A549 (cell line): ENCODE measurements at regions not wholly inside any gene's neighbourhood (a gene's known extent, or its start where the extent isn't known, plus 50 kb on each side); places are given as distances from the start of the nearest gene placed in this dataset.

Experiments
- ATAC-seq, 2 experiments: fragments of 200-7000 bp in 1 of 2; fragments of >200 bp in 1 of 2; cut with Nextera tagmentation in 1 of 2; cut with Tn5 transposase in 1 of 2; 3 replicates each; pipeline versions ENCODE4 v1.8.0 to v1.9.1; 2018 to 2020; ENCODE audit warnings: mild to moderate bottlenecking in 1 of 2, moderate library complexity in 1 of 2
- CTCF ChIA-PET: fragments of 300-600 bp; sonication (Branson Sonifier 250); formaldehyde crosslinking; extraction: SDS; loops from one replicate; lab custom pipeline; 2021; ENCODE audit warnings: antibody characterized with exemption, inconsistent platforms; lab: Yijun Ruan, JAX
- POLR2A ChIA-PET: fragments of 350-600 bp; formaldehyde crosslinking; extraction: SDS; loops from one replicate; lab custom pipeline; 2021; ENCODE audit warnings: antibody characterized with exemption, inconsistent platforms; lab: Yijun Ruan, JAX
- DNase-seq, 2 experiments: peaks; one replicate each; pipeline versions ENCODE4 v3.0.0 to v3.0.0-alpha.2; 2011 to 2016; ENCODE audit warnings: low read depth in 1 of 2, low spot score in 1 of 2
- FAIRE-seq: peaks from 2 replicates; lab custom pipeline; 2011; peaks lifted over from hg19 to GRCh38; lab: Jason Lieb, UNC
- H3K27ac ChIP-seq, 2 experiments: fragments of >200 bp; sonication (Bioruptor Twin); formaldehyde crosslinking; 3 replicates each; pipeline ENCODE4 v1.5.1; 2016 to 2017
- H3K4me1 ChIP-seq: fragments of >200 bp; sonication (Bioruptor Twin); formaldehyde crosslinking; 3 replicates; pipeline ENCODE4 v1.6.1; 2016
- H3K4me2 ChIP-seq: fragments of >200 bp; sonication (Bioruptor Twin); formaldehyde crosslinking; 3 replicates; pipeline ENCODE4 v1.6.1; 2016
- H3K4me3 ChIP-seq: fragments of >200 bp; sonication (Bioruptor Twin); formaldehyde crosslinking; 3 replicates; pipeline ENCODE4 v1.5.1; 2016
- H3K9me3 ChIP-seq: fragments of >200 bp; sonication (Bioruptor Twin); formaldehyde crosslinking; 3 replicates; pipeline ENCODE4 v1.6.1; 2016
- ATOH8 ChIP-seq: fragments of 250-450 bp; sonication (Bioruptor Pico); IDR thresholded peaks from 2 replicates; pipeline ENCODE4 v1.5.0; 2020; ENCODE audit warnings: low read depth, mild to moderate bottlenecking, moderate library complexity
- BHLHE40 ChIP-seq: IDR thresholded peaks from 2 replicates; pipeline ENCODE4 v1.6.1; 2012; ENCODE audit warnings: low read depth, low read length, inconsistent platforms
- CBX2 ChIP-seq: fragments of 200-600 bp; sonication (generic); IDR thresholded peaks from 2 replicates; pipeline ENCODE4 v1.6.1; 2016; ENCODE audit warnings: low read depth, mild to moderate bottlenecking, borderline replicate concordance
- CBX8 ChIP-seq: fragments of 200-600 bp; sonication (generic); IDR thresholded peaks from 2 replicates; pipeline ENCODE4 v1.6.1; 2016
- CEBPB ChIP-seq, 2 experiments: fragments of >200 bp in 1 of 2; sonication (Bioruptor Twin) in 1 of 2; formaldehyde crosslinking in 1 of 2; IDR thresholded peaks; 2 replicates each; pipeline ENCODE4 v1.6.1; 2012 to 2016
- EHMT2 ChIP-seq: fragments of 200-600 bp; sonication (generic); IDR thresholded peaks from 2 replicates; pipeline ENCODE4 v1.6.1; 2016; ENCODE audit warnings: antibody characterized with exemption, low read depth, mild to moderate bottlenecking, moderate library complexity
- EP300 ChIP-seq, 2 experiments: fragments of >200 bp; sonication (Bioruptor Twin); formaldehyde crosslinking; IDR thresholded peaks; 2 replicates in 1 of 2; 3 replicates in 1 of 2; pipeline ENCODE4 v1.6.1; 2016 to 2017
- HEYL ChIP-seq: fragments of 250-450 bp; sonication (Bioruptor Pico); IDR thresholded peaks from 2 replicates; pipeline ENCODE4 v1.8.0; 2021; ENCODE audit warnings: mild to moderate bottlenecking, moderate library complexity
- HOXA7 ChIP-seq: fragments of 250-450 bp; sonication (Bioruptor Pico); IDR thresholded peaks from 2 replicates; pipeline ENCODE4 v1.5.0; 2020; ENCODE audit warnings: mild to moderate bottlenecking, moderate library complexity
- KDM5A ChIP-seq: fragments of 200-600 bp; sonication (generic); IDR thresholded peaks from 2 replicates; pipeline ENCODE4 v1.6.1; 2016; ENCODE audit warnings: antibody characterized with exemption, mild to moderate bottlenecking
- MAZ ChIP-seq: fragments of 150-350 bp; IDR thresholded peaks from 2 replicates; pipeline ENCODE4 v1.6.1; 2014; ENCODE audit warnings: antibody characterized with exemption, low read depth, low read length, borderline replicate concordance
- NFE2L2 ChIP-seq: fragments of 150-350 bp; conservative IDR thresholded peaks from 2 replicates; pipeline ENCODE4 v1.6.1; 2014; ENCODE audit warnings: low read length
- NR3C1 ChIP-seq: fragments of >200 bp; sonication (Bioruptor Twin); formaldehyde crosslinking; IDR thresholded peaks from 3 replicates; pipeline ENCODE4 v1.6.1; 2017
- PBX3 ChIP-seq: IDR thresholded peaks from 2 replicates; pipeline ENCODE4 v1.6.1; 2012
- POLR2A ChIP-seq: IDR thresholded peaks from 2 replicates; pipeline ENCODE4 v1.6.1; 2012; ENCODE audit warnings: mild to moderate bottlenecking, low read length
- POLR2AphosphoS2 ChIP-seq: conservative IDR thresholded peaks from 2 replicates; pipeline ENCODE4 v1.6.1; 2012; ENCODE audit warnings: low read length, improper control_type of control experiment, inconsistent platforms
- RAD21 ChIP-seq, 2 experiments: fragments of >200 bp in 1 of 2; sonication (Bioruptor Twin) in 1 of 2; formaldehyde crosslinking in 1 of 2; IDR thresholded peaks in 1 of 2; conservative IDR thresholded peaks in 1 of 2; 2 replicates in 1 of 2; 3 replicates in 1 of 2; pipeline ENCODE4 v1.6.1; 2012 to 2018; ENCODE audit warnings: inconsistent platforms in 1 of 2
- RARB ChIP-seq: fragments of 250-450 bp; sonication (Bioruptor Pico); IDR thresholded peaks from 2 replicates; pipeline ENCODE4 v1.8.0; 2021; ENCODE audit warnings: mild to moderate bottlenecking, moderate library complexity
- RCOR1 ChIP-seq: fragments of 150-350 bp; IDR thresholded peaks from 2 replicates; pipeline ENCODE4 v1.6.1; 2014; ENCODE audit warnings: antibody characterized with exemption, low read length, low read depth
- RNF2 ChIP-seq: fragments of 200-600 bp; sonication (generic); IDR thresholded peaks from 2 replicates; pipeline ENCODE4 v1.6.1; 2016; ENCODE audit warnings: low read depth, mild to moderate bottlenecking, antibody characterized with exemption, moderate library complexity, borderline replicate concordance
- SREBF2 ChIP-seq: fragments of 450-650 bp; IDR thresholded peaks from 2 replicates; pipeline ENCODE4 v1.6.1; 2014; ENCODE audit warnings: mild to moderate bottlenecking, moderate library complexity
- TFCP2L1 ChIP-seq: fragments of 250-450 bp; sonication (Bioruptor Pico); IDR thresholded peaks from 2 replicates; pipeline ENCODE4 v1.5.0; 2021; ENCODE audit warnings: mild to moderate bottlenecking
- ZC3H11A ChIP-seq: fragments of 450-650 bp; IDR thresholded peaks from 2 replicates; pipeline ENCODE4 v1.6.1; 2014; ENCODE audit warnings: antibody characterized with exemption, mild to moderate bottlenecking
- ZFP36 ChIP-seq: fragments of 450-650 bp; IDR thresholded peaks from 2 replicates; pipeline ENCODE4 v1.6.1; 2014; ENCODE audit warnings: borderline replicate concordance; ENCODE audit not compliant: partially characterized antibody
- ZSCAN20 ChIP-seq: fragments of 250-450 bp; sonication (Bioruptor Pico); IDR thresholded peaks from 2 replicates; pipeline ENCODE4 v1.8.0; 2022; ENCODE audit warnings: mild to moderate bottlenecking, moderate library complexity
- WGBS: methylation state at CpG from one replicate; pipeline ENCODE4 v1.1.6; 2017; ENCODE audit errors: missing lambda C conversion rate; 5-methylcytosine and 5-hydroxymethylcytosine counted together
- TF ChIP-seq, protein P1 (sequence below): IDR thresholded peaks from 2 replicates; pipeline ENCODE4 v1.6.1; 2012; ENCODE audit warnings: low read depth, borderline replicate concordance
- TF ChIP-seq, protein P2 (sequence below): fragments of 150-350 bp; IDR thresholded peaks from 2 replicates; pipeline ENCODE4 v1.6.1; 2014; ENCODE audit warnings: low read depth, mild to moderate bottlenecking, low read length
- TF ChIP-seq, protein P3 (sequence below): fragments of 200-600 bp; sonication (generic); IDR thresholded peaks from 2 replicates; pipeline ENCODE4 v1.6.1; 2016; ENCODE audit warnings: antibody characterized with exemption, mild to moderate bottlenecking, moderate library complexity

DNA sequence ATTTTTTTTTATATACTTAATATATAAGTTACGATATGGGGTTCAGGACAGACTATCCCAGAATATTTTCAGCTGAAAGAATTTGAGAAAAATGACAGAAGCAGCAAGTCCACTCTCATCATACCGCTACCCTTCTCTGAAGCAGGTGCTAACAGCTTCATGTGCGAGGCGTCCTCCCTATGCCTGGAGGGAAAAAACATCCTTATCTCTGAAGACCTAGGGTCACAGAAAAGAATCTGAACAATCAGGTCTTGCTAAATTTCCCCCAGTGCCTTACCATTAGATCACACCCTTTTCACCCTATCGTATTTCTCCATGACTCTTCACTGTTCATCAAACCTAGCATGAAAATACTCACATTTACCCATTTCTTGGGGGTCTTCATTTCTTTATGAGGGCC is 51.9 kb upstream of the CREB1 start:
- H3K27ac ChIP-seq: no peak overlapping the region
- TF ChIP-seq POLR2AphosphoS2 (no peak), NR3C1 (no peak), POLR2A (no peak), TFCP2L1 (no peak), ATOH8 (CRISPR knock-in tag) (no peak), PBX3 (no peak), RAD21 (conservative IDR thresholded peaks at IDR 0.05 in 1 of 2, IDR thresholded peaks at IDR 0.05 in 1 of 2) (no peak), CBX8 (no peak), RCOR1 (no peak), SREBF2 (no peak)
- TF ChIP-seq, protein P1, sequence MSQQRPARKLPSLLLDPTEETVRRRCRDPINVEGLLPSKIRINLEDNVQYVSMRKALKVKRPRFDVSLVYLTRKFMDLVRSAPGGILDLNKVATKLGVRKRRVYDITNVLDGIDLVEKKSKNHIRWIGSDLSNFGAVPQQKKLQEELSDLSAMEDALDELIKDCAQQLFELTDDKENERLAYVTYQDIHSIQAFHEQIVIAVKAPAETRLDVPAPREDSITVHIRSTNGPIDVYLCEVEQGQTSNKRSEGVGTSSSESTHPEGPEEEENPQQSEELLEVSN: no peak
- ATAC-seq (no peak), FAIRE-seq (no peak), DNase-seq (no peak)
- no peak overlapping the region for H3K4me2 ChIP-seq
- WGBS: 76% methylated on average over 5 of the region's 5 CpGs
- H3K4me1 ChIP-seq: peaks cover 33% of the 10 kb centered on the region
- ChIA-PET POLR2A (no interaction called here), CTCF (interaction anchor here (0.7 to 3.3 kb wide), 3 partner anchors 355 to 678 kb away, joined by 3 to 20 read pairs (median 13); no protein-coding TSS in a partner anchor)
- H3K9me3 ChIP-seq: no peaks in the 10 kb centered on the region
- no peak overlapping the region for H3K4me3 ChIP-seq

DNA sequence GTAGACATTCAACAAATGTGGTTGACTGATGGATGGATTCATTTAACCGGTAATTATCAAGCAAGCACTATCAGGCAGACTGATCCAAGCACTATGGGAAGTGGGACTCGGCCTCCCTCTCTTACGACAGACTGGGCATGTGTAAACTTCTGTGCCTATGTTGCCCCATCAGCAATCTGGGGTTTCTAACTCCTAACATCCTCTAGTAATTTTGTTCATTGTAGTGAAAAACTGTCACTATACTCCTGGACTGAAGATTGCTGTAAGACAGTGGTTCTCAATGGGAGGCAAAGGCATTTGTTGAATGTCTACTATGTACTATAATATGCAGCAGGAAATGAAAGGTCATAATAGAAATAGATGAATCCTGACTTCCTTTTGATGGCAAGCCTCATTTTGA is 51.2 kb upstream of the CREB1 start:
- POLR2A ChIA-PET: no interaction called here
- peaks cover 35% of the 10 kb centered on the region for H3K4me1 ChIP-seq
- TF ChIP-seq MAZ (no peak), PBX3 (no peak), RNF2 (no peak), POLR2A (no peak), CEBPB (IDR thresholded peaks at IDR 0.05) (no peak), KDM5A (no peak), ZC3H11A (no peak), HEYL (CRISPR knock-in tag) (no peak), ZFP36 (no peak), ZSCAN20 (CRISPR knock-in tag) (no peak), EP300 (IDR thresholded peaks at IDR 0.05) (no peak), POLR2AphosphoS2 (no peak), EHMT2 (no peak), NFE2L2 (no peak), RARB (no peak), HOXA7 (CRISPR knock-in tag) (no peak), BHLHE40 (no peak), CBX2 (no peak)
- TF ChIP-seq, protein P2, sequence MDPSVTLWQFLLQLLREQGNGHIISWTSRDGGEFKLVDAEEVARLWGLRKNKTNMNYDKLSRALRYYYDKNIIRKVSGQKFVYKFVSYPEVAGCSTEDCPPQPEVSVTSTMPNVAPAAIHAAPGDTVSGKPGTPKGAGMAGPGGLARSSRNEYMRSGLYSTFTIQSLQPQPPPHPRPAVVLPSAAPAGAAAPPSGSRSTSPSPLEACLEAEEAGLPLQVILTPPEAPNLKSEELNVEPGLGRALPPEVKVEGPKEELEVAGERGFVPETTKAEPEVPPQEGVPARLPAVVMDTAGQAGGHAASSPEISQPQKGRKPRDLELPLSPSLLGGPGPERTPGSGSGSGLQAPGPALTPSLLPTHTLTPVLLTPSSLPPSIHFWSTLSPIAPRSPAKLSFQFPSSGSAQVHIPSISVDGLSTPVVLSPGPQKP: no peak
- TF ChIP-seq, protein P3, sequence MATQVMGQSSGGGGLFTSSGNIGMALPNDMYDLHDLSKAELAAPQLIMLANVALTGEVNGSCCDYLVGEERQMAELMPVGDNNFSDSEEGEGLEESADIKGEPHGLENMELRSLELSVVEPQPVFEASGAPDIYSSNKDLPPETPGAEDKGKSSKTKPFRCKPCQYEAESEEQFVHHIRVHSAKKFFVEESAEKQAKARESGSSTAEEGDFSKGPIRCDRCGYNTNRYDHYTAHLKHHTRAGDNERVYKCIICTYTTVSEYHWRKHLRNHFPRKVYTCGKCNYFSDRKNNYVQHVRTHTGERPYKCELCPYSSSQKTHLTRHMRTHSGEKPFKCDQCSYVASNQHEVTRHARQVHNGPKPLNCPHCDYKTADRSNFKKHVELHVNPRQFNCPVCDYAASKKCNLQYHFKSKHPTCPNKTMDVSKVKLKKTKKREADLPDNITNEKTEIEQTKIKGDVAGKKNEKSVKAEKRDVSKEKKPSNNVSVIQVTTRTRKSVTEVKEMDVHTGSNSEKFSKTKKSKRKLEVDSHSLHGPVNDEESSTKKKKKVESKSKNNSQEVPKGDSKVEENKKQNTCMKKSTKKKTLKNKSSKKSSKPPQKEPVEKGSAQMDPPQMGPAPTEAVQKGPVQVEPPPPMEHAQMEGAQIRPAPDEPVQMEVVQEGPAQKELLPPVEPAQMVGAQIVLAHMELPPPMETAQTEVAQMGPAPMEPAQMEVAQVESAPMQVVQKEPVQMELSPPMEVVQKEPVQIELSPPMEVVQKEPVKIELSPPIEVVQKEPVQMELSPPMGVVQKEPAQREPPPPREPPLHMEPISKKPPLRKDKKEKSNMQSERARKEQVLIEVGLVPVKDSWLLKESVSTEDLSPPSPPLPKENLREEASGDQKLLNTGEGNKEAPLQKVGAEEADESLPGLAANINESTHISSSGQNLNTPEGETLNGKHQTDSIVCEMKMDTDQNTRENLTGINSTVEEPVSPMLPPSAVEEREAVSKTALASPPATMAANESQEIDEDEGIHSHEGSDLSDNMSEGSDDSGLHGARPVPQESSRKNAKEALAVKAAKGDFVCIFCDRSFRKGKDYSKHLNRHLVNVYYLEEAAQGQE: no peak
- TF ChIP-seq, all 56 proteins: peak for 0
- Histone ChIP-seq H3K27ac (no peak overlapping the region), H3K4me3 (no peak overlapping the region), H3K4me2 (no peak overlapping the region), H3K9me3 (no peaks in the 10 kb centered on the region)
- ATAC-seq: no peak
- 90% methylated on average over 3 of the region's 3 CpGs for WGBS
- CTCF ChIA-PET: no interaction called here
- no peak for DNase-seq
- FAIRE-seq: no peak
